ENCODE measurements at regions not wholly inside any gene's neighbourhood (a gene's known extent, or its start where the extent isn't known, plus 50 kb on each side); places are given as distances from the start of the nearest gene placed in this dataset.
A peak's percentile ranks its signal among the peaks of the same experiment; 100 is the strongest.
"Not testable (repeated sequence)": the region's sequence is repeated elsewhere in the genome, so short reads cannot be mapped to it uniquely, and the experiment has no call there.

GRCh38 chr3:124360155-124360554 is 368.2 kb upstream of the ROPN1 start:
- no peak for DNase-seq

DNA sequence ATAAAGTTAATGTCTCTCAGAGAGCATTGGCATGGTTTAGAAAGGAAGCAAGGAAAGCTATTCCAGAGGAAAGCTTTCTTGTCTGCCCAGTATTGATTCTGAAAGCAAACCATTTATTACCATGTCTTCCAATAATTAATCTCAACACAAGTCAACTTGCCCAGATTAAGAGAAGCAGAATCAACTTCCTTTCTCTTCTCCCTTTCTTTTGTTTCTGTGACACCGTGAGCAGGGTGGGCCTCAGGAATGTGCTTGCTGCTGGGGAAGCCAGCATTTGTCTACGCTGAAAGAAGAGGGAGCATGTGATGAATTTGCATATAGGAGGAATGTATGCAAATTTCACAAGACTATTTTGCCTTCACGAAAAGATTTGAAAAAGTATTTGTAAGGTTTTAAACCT is 368.6 kb upstream of the ROPN1 start:
- DNase-seq = no peak

DNA sequence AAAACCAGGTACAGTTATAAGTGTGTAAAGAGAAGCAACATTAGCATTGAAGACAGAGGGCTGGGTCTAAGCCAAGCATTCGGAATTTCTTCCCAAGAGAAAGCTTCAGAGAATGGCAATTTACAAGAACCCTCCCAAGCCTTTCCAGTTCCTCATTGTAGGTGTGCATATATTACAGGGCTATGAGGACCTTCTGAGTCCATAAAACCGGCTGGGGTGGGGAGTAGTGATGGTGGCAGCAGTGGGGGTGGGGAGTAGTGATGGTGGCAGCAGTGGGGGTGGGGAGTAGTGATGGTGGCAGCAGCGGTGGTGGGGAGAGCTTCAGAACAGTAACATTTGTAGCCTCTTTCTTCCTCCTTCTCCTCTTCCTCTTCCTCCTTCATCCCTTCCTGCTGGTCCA is 368.7 kb upstream of the UMPS start:
- no peak for DNase-seq

DNA sequence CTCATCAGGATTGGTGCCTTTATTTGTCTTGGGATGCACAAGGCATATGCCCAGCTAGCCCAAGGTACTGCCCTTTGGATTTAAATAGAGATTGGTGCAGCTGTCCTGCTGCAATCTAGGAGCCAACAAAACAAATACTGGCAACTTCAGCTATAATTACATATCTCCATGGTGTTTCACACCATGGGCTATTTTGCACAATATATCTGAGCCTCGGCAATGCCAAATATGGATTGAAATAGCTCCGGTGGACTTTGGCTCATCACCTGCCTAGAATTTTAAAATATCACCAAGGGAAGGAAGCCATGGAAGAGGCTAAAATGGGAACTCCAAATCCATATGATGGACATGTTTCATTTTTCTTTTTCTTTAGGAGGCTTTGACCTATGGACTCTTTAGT is 367.8 kb upstream of the UMPS start:
- no peak for DNase-seq

DNA sequence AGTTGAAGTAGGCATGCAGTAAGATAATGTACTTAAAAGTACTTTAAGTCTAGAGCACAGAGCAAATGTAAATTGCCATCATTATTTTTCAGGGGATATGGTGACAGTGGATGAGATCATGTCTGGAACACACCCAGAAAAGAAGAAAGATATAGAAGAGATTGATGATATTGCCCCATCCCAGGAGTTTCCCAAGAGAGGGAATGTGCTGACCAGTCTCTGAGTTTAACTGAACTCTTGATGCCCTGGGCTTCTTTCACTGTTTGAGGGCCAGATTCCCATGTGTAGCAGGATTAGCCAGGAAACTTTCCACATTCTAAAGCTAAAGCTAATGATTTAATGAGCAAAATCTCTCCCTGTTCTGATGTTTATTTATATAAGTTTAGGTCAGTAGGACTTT is 366.8 kb upstream of the UMPS start:
- DNase-seq = no peak

GRCh38 chr3:124364317-124365020 is 365.8 kb upstream of the UMPS start:
- DNase-seq = no peak

DNA sequence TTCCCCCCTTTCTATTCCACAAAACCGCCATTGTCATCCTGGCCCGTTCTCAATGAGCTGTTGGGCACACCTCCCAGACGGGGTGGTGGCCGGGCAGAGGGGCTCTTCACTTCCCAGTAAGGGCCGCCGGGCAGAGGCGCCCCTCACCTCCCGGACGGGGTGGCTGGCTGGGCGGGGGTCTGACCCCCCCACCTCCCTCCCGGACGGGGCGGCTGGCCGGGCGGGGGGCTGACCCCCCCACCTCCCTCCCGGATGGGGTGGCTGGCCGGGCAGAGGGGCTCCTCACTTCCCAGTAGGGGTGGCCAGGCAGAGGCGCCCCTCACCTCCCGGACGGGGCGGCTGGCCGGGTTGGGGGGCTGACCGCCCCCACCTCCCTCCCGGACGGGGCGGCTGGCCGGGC is 363.6 kb upstream of the UMPS start:
- DNase-seq = not testable (repeated sequence)

DNA sequence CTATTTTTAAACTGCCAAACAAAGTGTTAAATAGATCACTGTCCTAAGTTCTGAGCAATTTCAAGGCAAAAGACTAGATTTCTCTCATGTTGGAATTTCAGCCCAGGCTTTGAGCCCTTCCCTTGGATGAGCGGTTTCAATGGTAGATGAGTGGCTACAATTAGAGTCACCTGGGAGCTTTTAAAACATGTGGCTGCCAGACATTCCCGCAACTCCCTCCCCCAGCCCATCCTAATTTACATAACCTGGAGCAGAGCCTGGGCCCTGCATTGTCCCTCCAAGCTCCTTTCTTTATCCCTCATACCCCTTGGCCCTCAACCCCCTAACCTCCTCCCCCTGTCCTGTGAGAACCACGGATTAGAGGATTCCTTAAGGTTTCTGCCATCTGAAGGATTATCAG is 357.5 kb upstream of the UMPS start:
- DNase-seq = no peak

DNA sequence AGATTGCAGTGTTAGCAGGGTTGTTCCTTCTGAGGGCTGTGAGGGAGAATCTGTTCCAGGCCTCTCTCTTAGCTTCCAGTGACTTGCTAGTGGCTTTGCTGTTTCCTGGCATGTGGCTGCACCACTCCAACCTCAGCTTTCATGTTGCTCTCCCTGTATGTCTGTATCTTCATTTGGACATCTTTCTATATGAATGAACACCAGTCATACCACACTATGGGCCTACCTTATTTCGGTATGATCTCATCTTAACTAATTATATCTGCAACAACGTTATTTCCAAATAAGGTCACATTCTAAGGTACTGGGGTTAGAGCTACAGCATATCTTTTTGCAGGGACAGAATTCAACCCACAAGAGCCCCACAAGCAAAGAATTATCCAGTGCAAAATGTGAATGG is 356.7 kb upstream of the UMPS start:
- DNase-seq = no peak

GRCh38 chr3:124374583-124374982 is 355.7 kb upstream of the UMPS start:
- DNase-seq = peak in 9 of 56 donors; percentile 10 to 59 (median 22)

- no peak for DNase-seq
These were observed 348.5 kb upstream of the UMPS start for GRCh38 chr3:124381575-124382333.

GRCh38 chr3:124383051-124383450 is 347.2 kb upstream of the UMPS start:
- DNase-seq = no peak

- no peak for DNase-seq
These were observed 346.3 kb upstream of the UMPS start for GRCh38 chr3:124383846-124384466.

- DNase-seq = peak in 25 of 56 donors; percentile 4 to 65 (median 28)
These were observed 345.7 kb upstream of the UMPS start for GRCh38 chr3:124384527-124384926.

GRCh38 chr3:124385996-124386395 is 344.3 kb upstream of the UMPS start:
- DNase-seq = no peak

- DNase-seq = no peak
These were observed 343.2 kb upstream of the UMPS start for GRCh38 chr3:124386996-124387595.

DNA sequence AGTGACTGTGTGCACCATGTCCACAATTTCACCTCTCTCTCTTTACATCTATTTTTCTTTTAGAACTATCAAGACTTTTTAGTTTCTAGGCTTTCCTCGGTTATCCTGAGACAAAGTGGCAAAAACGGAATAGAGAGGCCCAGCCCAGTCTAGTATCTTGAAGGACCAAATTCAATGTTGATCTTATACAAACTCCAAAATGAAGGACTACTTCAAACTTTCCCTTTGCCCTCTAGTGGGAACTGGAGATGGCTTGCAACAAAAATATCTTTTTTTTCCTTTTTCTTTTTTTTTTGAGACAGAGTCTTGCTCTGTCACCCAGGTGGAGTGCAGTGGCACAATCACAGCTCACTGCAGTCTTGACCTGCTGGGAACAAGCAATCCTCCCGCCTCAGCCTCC is 338.5 kb upstream of the UMPS start:
- no peak for DNase-seq

- no peak for DNase-seq
These were observed 336.9 kb upstream of the UMPS start for GRCh38 chr3:124393340-124393739.

GRCh38 chr3:124395162-124395561 is 335.1 kb upstream of the UMPS start:
- no peak for DNase-seq

GRCh38 chr3:124395584-124396338 is 334.5 kb upstream of the UMPS start:
- peak in 1 of 56 donors; percentile 3 for DNase-seq

GRCh38 chr3:124396339-124396950 is 333.8 kb upstream of the UMPS start:
- DNase-seq = no peak

All from amygdala (tissue), 56 donors.